Dermis microvascular lymphatic vessel endothelial cell (primary cell): ENCODE measurements at regions not wholly inside any gene's neighbourhood (a gene's known extent, or its start where the extent isn't known, plus 50 kb on each side); places are given as distances from the start of the nearest gene placed in this dataset.
A peak's percentile ranks its signal among the peaks of the same experiment; 100 is the strongest.

Experiments used
- DNase-seq, 2 donors: peaks; one replicate each; pipeline versions ENCODE4 v3.0.0 to v3.0.0-alpha.2; 2010; ENCODE audit warnings: low read depth in 2 of 2

- peak in 1 of 2 donors; percentile 2 for DNase-seq
Measured at GRCh38 chr6:105588123-105588710, 185.3 kb upstream of the PREP start.

GRCh38 chr6:105587349-105588122 lies 184.7 kb upstream of the PREP start:
- DNase-seq = no peak

- no peak for DNase-seq
Measured at GRCh38 chr6:105578179-105578707, 175.4 kb upstream of the PREP start.

GRCh38 chr6:105573556-105573955 lies 170.7 kb upstream of the PREP start:
- no peak for DNase-seq

GRCh38 chr6:105573138-105573537 lies 170.3 kb upstream of the PREP start:
- DNase-seq = no peak

GRCh38 chr6:105570416-105570815 lies 167.5 kb upstream of the PREP start:
- DNase-seq = no peak

GRCh38 chr6:105569706-105570105 lies 166.8 kb upstream of the PREP start:
- DNase-seq = no peak

- no peak for DNase-seq
Measured at GRCh38 chr6:105568751-105569150, 165.9 kb upstream of the PREP start.

GRCh38 chr6:105568142-105568541 lies 165.3 kb upstream of the PREP start:
- DNase-seq = no peak

- DNase-seq = no peak
Measured at GRCh38 chr6:105567140-105567539, 164.3 kb upstream of the PREP start.

GRCh38 chr6:105566503-105566902 lies 163.6 kb upstream of the PREP start:
- DNase-seq = no peak

- DNase-seq = no peak
Measured at GRCh38 chr6:105564121-105564902, 161.4 kb upstream of the PREP start.

GRCh38 chr6:105562027-105562426 lies 159.1 kb upstream of the PREP start:
- DNase-seq = no peak

GRCh38 chr6:105561486-105561885 lies 158.6 kb upstream of the PREP start:
- DNase-seq = no peak

GRCh38 chr6:105560611-105561066 lies 157.8 kb upstream of the PREP start:
- no peak for DNase-seq

GRCh38 chr6:105557291-105557690 lies 154.4 kb upstream of the PREP start:
- DNase-seq = no peak

- no peak for DNase-seq
Measured at GRCh38 chr6:105553171-105553570, 150.3 kb upstream of the PREP start.

GRCh38 chr6:105550955-105551620 lies 148.2 kb upstream of the PREP start:
- no peak for DNase-seq

GRCh38 chr6:105546754-105547153 lies 143.9 kb upstream of the PREP start:
- DNase-seq = no peak

- peak in 1 of 2 donors; percentile 2 for DNase-seq
Measured at GRCh38 chr6:105545947-105546731, 143.3 kb upstream of the PREP start.
